HEK293 (cell line): ENCODE measurements at regions not wholly inside any gene's neighbourhood (a gene's known extent, or its start where the extent isn't known, plus 50 kb on each side); places are given as distances from the start of the nearest gene placed in this dataset.

ENCODE experiments used
- CTCF ChIA-PET: fragments of 350-600 bp; formaldehyde crosslinking; extraction: SDS; loops from one replicate; lab custom pipeline; 2021; ENCODE audit warnings: antibody characterized with exemption; lab: Yijun Ruan, JAX
- POLR2A ChIA-PET: fragments of 300-600 bp; formaldehyde crosslinking; extraction: SDS; loops from one replicate; lab custom pipeline; 2020; ENCODE audit warnings: antibody characterized with exemption, inconsistent platforms; lab: Yijun Ruan, JAX
- H3K27ac ChIP-seq: fragments of 200-500 bp; sonication (Bioruptor generic); 2 replicates; pipeline ENCODE4 v1.5.1; 2014; ENCODE audit warnings: low read depth, low read length, control low read depth, inconsistent platforms; ENCODE audit errors: extremely low read depth
- H3K36me3 ChIP-seq, 2 experiments: fragments of 200-500 bp in 1 of 2; sonication (Bioruptor generic) in 1 of 2; 1 replicate in 1 of 2; 2 replicates in 1 of 2; pipeline ENCODE4 v1.5.1; 2014 to 2017; ENCODE audit warnings: inconsistent platforms in 2 of 2, low read length in 2 of 2; ENCODE audit not compliant: control insufficient read depth in 2 of 2, insufficient read depth in 1 of 2
- H3K4me1 ChIP-seq: fragments of 200-500 bp; sonication (Bioruptor generic); 2 replicates; pipeline ENCODE4 v1.5.1; 2014; ENCODE audit warnings: mild to moderate bottlenecking, low read length, inconsistent platforms; ENCODE audit not compliant: control insufficient read depth, insufficient read depth
- H3K4me3 ChIP-seq: 2 replicates; pipeline ENCODE4 v1.5.1; 2011; ENCODE audit warnings: low read depth, mild to moderate bottlenecking, control low read depth, low read length, moderate library complexity
- H3K9me3 ChIP-seq: fragments of 200-500 bp; sonication (Bioruptor generic); 2 replicates; pipeline ENCODE4 v1.5.1; 2014; ENCODE audit warnings: low read depth, low read length, inconsistent platforms; ENCODE audit not compliant: control insufficient read depth, insufficient read depth
- MZF1 ChIP-seq: fragments of 450-650 bp; formaldehyde crosslinking; IDR thresholded peaks from 2 replicates; pipeline ENCODE4 v1.5.1; 2017; ENCODE audit warnings: missing biosample characterization, missing genetic modification characterization, borderline replicate concordance
- PRDM1 ChIP-seq: fragments of 450-650 bp; formaldehyde crosslinking; IDR thresholded peaks from 2 replicates; pipeline ENCODE4; 2016; ENCODE audit warnings: missing biosample characterization, missing genetic modification characterization
- WT1 ChIP-seq: fragments of 450-650 bp; formaldehyde crosslinking; IDR thresholded peaks from 2 replicates; pipeline ENCODE4 v1.5.1; 2016; ENCODE audit warnings: missing biosample characterization, missing genetic modification characterization
- ZFHX2 ChIP-seq: fragments of 450-650 bp; formaldehyde crosslinking; conservative IDR thresholded peaks from 2 replicates; pipeline ENCODE4 v1.5.1; 2016; ENCODE audit warnings: missing biosample characterization, missing genetic modification characterization
- ZNF585B ChIP-seq: fragments of 450-650 bp; formaldehyde crosslinking; IDR thresholded peaks from 2 replicates; pipeline ENCODE4 v1.5.1; 2016; ENCODE audit warnings: missing biosample characterization, missing genetic modification characterization
- ZNF610 ChIP-seq: fragments of 450-650 bp; formaldehyde crosslinking; IDR thresholded peaks from 2 replicates; pipeline ENCODE4 v1.5.1; 2016; ENCODE audit warnings: missing biosample characterization, missing genetic modification characterization, borderline replicate concordance
- ZNF623 ChIP-seq: fragments of 450-650 bp; formaldehyde crosslinking; IDR thresholded peaks from 2 replicates; pipeline ENCODE4 v1.5.1; 2016; ENCODE audit warnings: missing biosample characterization, missing genetic modification characterization
- ZNF701 ChIP-seq: fragments of 450-650 bp; formaldehyde crosslinking; IDR thresholded peaks from 2 replicates; pipeline ENCODE4 v1.5.1; 2016; ENCODE audit warnings: missing biosample characterization, missing genetic modification characterization
- ZNF707 ChIP-seq: fragments of 450-650 bp; formaldehyde crosslinking; IDR thresholded peaks from 2 replicates; pipeline ENCODE4 v1.5.1; 2016; ENCODE audit warnings: missing biosample characterization, missing genetic modification characterization
- ZNF777 ChIP-seq: fragments of 450-650 bp; formaldehyde crosslinking; IDR thresholded peaks from 2 replicates; pipeline ENCODE4 v1.5.1; 2017; ENCODE audit warnings: missing biosample characterization, missing genetic modification characterization, borderline replicate concordance
- ZNF830 ChIP-seq: fragments of 450-650 bp; IDR thresholded peaks from 2 replicates; pipeline ENCODE4 v1.5.0; 2018; ENCODE audit warnings: missing biosample characterization, missing genetic modification characterization, low read depth, mild to moderate bottlenecking, moderate library complexity
- TF ChIP-seq, protein P1 (sequence below): sonication (generic); formaldehyde crosslinking; IDR thresholded peaks from 2 replicates; pipeline ENCODE4 v1.8.1; 2022; ENCODE audit warnings: mild to moderate bottlenecking, moderate library complexity, missing genetic modification reagents
- TF ChIP-seq, protein P2 (sequence below): fragments of 450-650 bp; formaldehyde crosslinking; IDR thresholded peaks from 2 replicates; pipeline ENCODE4 v1.5.1; 2017; ENCODE audit warnings: missing biosample characterization, missing genetic modification characterization
- TF ChIP-seq, protein P3 (sequence below): fragments of 450-650 bp; formaldehyde crosslinking; IDR thresholded peaks from 2 replicates; pipeline ENCODE4 v1.5.1; 2017; ENCODE audit warnings: missing biosample characterization, mild to moderate bottlenecking, missing genetic modification characterization, moderate library complexity
- TF ChIP-seq, protein P4 (sequence below): fragments of 450-650 bp; formaldehyde crosslinking; IDR thresholded peaks from 2 replicates; pipeline ENCODE4 v1.5.1; 2016; ENCODE audit warnings: missing biosample characterization, missing genetic modification characterization
- TF ChIP-seq, protein P5 (sequence below): fragments of 450-650 bp; formaldehyde crosslinking; conservative IDR thresholded peaks from 2 replicates; pipeline ENCODE4 v1.5.1; 2016; ENCODE audit warnings: low read depth, missing biosample characterization, missing genetic modification characterization
- TF ChIP-seq, protein P6 (sequence below): fragments of 450-650 bp; IDR thresholded peaks from 2 replicates; pipeline ENCODE4 v1.5.1; 2018; ENCODE audit warnings: missing biosample characterization, missing genetic modification characterization
- TF ChIP-seq, protein P7 (sequence below): fragments of 450-650 bp; formaldehyde crosslinking; IDR thresholded peaks from 2 replicates; pipeline ENCODE4 v1.5.1; 2016; ENCODE audit warnings: missing biosample characterization, missing genetic modification characterization

DNA sequence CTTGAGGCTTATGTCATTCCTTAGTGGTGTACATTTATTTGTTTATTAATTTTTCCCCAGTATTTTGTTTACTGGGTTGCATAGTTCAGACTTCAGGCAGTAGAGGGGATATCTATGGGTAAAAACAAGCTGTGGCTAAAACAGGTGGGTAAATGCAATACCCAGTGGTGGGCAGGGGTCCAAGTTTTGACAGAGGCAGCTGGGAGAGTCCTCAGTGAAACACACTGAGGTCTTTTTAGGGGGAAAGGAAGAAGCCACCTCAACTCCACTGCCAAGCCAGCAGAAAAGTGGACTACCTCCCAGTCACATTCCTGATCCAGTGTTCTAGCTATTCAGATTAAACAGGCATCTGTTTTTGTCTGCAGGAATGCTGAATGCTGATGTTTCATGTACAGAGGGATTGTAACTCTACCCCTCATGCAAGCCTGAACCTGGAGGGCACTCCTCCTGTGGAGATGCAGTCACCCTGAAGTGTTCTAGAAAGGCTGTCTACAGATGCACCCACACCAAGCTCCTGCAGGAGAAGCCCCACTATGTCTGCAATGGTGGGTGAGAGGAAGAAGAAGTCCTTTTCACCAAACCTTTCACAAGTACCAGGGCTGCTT is 757.8 kb downstream of the INHBA start (continued):
- TF ChIP-seq, protein P1, sequence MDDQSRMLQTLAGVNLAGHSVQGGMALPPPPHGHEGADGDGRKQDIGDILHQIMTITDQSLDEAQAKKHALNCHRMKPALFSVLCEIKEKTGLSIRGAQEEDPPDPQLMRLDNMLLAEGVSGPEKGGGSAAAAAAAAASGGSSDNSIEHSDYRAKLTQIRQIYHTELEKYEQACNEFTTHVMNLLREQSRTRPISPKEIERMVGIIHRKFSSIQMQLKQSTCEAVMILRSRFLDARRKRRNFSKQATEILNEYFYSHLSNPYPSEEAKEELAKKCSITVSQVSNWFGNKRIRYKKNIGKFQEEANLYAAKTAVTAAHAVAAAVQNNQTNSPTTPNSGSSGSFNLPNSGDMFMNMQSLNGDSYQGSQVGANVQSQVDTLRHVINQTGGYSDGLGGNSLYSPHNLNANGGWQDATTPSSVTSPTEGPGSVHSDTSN (CRISPR knock-in tag) = no peak
- TF ChIP-seq ZNF610 (tag by site-specific recombination) = no peak
- TF ChIP-seq, protein P2, sequence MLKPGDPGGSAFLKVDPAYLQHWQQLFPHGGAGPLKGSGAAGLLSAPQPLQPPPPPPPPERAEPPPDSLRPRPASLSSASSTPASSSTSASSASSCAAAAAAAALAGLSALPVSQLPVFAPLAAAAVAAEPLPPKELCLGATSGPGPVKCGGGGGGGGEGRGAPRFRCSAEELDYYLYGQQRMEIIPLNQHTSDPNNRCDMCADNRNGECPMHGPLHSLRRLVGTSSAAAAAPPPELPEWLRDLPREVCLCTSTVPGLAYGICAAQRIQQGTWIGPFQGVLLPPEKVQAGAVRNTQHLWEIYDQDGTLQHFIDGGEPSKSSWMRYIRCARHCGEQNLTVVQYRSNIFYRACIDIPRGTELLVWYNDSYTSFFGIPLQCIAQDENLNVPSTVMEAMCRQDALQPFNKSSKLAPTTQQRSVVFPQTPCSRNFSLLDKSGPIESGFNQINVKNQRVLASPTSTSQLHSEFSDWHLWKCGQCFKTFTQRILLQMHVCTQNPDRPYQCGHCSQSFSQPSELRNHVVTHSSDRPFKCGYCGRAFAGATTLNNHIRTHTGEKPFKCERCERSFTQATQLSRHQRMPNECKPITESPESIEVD = no peak
- TF ChIP-seq, all 188 proteins: peak for 0

DNA sequence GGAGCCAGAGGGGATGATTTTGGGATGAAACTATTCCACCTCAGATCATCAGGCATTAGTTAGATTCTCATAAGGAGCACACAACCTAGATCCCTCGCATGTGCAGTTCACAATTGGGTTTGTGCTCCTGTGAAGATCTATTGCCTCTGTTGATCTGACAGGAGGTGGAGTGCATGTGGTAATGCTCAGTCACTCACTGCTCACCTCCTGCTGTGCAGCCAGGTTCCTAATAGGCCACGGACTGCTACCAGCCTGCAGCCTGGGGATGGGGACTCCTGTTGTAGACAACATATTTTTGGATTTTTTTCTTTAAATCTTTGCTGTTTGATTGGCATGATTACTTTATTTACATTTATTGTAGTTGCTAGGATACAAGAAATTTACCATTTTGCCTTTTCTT is 765.0 kb downstream of the INHBA start:
- no peak overlapping the region for H3K4me3 ChIP-seq
- no peak overlapping the region for H3K27ac ChIP-seq
- CTCF ChIA-PET = no interaction called here
- no peak for TF ChIP-seq PRDM1 (tag by site-specific recombination)
- no peak for TF ChIP-seq WT1
- TF ChIP-seq, protein P3, sequence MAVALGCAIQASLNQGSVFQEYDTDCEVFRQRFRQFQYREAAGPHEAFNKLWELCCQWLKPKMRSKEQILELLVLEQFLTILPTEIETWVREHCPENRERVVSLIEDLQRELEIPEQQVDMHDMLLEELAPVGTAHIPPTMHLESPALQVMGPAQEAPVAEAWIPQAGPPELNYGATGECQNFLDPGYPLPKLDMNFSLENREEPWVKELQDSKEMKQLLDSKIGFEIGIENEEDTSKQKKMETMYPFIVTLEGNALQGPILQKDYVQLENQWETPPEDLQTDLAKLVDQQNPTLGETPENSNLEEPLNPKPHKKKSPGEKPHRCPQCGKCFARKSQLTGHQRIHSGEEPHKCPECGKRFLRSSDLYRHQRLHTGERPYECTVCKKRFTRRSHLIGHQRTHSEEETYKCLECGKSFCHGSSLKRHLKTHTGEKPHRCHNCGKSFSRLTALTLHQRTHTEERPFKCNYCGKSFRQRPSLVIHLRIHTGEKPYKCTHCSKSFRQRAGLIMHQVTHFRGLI (tag by site-specific recombination) = no peak
- no peak for TF ChIP-seq ZFHX2 (tag by site-specific recombination)
- no peak for TF ChIP-seq ZNF707 (tag by site-specific recombination)
- no peak for TF ChIP-seq ZNF777 (tag by site-specific recombination)
- no peak for TF ChIP-seq ZNF585B
- no peak for TF ChIP-seq ZNF701
- TF ChIP-seq MZF1 (tag by site-specific recombination) = no peak
- no peak for TF ChIP-seq ZNF830 (tag by site-specific recombination)
- TF ChIP-seq, protein P4, sequence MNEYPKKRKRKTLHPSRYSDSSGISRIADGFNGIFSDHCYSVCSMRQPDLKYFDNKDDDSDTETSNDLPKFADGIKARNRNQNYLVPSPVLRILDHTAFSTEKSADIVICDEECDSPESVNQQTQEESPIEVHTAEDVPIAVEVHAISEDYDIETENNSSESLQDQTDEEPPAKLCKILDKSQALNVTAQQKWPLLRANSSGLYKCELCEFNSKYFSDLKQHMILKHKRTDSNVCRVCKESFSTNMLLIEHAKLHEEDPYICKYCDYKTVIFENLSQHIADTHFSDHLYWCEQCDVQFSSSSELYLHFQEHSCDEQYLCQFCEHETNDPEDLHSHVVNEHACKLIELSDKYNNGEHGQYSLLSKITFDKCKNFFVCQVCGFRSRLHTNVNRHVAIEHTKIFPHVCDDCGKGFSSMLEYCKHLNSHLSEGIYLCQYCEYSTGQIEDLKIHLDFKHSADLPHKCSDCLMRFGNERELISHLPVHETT (tag by site-specific recombination) = no peak
- TF ChIP-seq, protein P5, sequence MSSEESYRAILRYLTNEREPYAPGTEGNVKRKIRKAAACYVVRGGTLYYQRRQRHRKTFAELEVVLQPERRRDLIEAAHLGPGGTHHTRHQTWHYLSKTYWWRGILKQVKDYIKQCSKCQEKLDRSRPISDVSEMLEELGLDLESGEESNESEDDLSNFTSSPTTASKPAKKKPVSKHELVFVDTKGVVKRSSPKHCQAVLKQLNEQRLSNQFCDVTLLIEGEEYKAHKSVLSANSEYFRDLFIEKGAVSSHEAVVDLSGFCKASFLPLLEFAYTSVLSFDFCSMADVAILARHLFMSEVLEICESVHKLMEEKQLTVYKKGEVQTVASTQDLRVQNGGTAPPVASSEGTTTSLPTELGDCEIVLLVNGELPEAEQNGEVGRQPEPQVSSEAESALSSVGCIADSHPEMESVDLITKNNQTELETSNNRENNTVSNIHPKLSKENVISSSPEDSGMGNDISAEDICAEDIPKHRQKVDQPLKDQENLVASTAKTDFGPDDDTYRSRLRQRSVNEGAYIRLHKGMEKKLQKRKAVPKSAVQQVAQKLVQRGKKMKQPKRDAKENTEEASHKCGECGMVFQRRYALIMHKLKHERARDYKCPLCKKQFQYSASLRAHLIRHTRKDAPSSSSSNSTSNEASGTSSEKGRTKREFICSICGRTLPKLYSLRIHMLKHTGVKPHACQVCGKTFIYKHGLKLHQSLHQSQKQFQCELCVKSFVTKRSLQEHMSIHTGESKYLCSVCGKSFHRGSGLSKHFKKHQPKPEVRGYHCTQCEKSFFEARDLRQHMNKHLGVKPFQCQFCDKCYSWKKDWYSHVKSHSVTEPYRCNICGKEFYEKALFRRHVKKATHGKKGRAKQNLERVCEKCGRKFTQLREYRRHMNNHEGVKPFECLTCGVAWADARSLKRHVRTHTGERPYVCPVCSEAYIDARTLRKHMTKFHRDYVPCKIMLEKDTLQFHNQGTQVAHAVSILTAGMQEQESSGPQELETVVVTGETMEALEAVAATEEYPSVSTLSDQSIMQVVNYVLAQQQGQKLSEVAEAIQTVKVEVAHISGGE (tag by site-specific recombination) = no peak
- TF ChIP-seq, protein P6, sequence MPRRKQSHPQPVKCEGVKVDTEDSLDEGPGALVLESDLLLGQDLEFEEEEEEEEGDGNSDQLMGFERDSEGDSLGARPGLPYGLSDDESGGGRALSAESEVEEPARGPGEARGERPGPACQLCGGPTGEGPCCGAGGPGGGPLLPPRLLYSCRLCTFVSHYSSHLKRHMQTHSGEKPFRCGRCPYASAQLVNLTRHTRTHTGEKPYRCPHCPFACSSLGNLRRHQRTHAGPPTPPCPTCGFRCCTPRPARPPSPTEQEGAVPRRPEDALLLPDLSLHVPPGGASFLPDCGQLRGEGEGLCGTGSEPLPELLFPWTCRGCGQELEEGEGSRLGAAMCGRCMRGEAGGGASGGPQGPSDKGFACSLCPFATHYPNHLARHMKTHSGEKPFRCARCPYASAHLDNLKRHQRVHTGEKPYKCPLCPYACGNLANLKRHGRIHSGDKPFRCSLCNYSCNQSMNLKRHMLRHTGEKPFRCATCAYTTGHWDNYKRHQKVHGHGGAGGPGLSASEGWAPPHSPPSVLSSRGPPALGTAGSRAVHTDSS (tag by site-specific recombination) = no peak
- no peak for TF ChIP-seq ZNF623 (tag by site-specific recombination)
- TF ChIP-seq, protein P7, sequence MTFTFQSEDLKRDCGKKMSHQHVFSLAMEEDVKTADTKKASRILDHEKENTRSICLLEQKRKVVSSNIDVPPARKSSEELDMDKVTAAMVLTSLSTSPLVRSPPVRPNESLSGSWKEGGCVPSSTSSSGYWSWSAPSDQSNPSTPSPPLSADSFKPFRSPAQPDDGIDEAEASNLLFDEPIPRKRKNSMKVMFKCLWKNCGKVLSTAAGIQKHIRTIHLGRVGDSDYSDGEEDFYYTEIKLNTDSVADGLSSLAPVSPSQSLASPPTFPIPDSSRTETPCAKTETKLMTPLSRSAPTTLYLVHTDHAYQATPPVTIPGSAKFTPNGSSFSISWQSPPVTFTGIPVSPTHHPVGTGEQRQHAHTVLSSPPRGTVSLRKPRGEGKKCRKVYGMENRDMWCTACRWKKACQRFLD (tag by site-specific recombination) = no peak
- no peaks in the 10 kb centered on the region for H3K4me1 ChIP-seq
- no peaks in the 10 kb centered on the region for H3K36me3 ChIP-seq
- POLR2A ChIA-PET = no interaction called here
- H3K9me3 ChIP-seq = no peaks in the 10 kb centered on the region
